ENCODE measurements at regions not wholly inside any gene's neighbourhood (a gene's known extent, or its start where the extent isn't known, plus 50 kb on each side); places are given as distances from the start of the nearest gene placed in this dataset.

DNA sequence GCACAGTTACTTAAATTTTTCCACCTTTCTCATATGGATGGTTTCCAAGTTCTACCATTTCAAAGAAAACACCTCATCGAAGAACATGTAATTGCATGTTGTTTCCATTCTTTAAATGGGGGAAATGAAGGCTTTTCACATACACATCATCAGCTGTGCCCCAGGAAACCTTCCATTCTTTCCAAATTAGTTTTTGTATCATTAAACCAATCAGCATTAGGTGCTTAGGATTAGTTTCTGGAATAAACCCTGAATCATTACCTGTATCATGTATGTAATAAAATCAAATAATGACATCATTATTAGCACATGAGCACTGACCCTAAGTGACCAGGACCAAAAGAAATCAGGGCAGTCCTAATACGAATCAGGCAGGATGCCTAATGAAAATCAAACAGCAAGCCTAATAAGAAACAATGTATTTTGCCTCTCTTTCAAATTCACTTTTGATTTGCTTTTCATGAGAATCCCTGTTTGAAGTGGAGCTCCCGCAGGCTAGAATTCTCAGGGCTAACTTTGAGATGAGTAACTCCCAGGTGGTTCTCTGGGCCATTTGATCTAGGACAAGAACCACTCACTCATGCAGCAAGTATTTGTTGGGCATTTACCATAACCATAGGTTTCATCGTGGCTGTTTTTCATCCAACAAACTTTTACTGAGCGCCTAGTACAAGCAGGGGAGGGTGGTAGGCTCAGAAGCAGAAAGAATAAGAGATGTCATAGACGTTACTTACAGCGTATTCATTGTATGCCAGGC lies 89.2 kb downstream of the MZT1 start:
- Histone ChIP-seq H3K27me3 (ENCODE audit: insufficient read depth, poor library complexity, severe bottlenecking) (no peaks in the 10 kb centered on the region), H3K4me3 (replicated peaks; ENCODE audit: insufficient read depth, low read length) (no peak overlapping the region), H3K27ac (replicated peaks) (no peak overlapping the region)
- TF ChIP-seq POLR2AphosphoS5 (IDR thresholded peaks at IDR 0.05; ENCODE audit: low read depth), result no peak
- TF ChIP-seq GABPA (IDR thresholded peaks at IDR 0.05; ENCODE audit: low read depth), result no peak
- TF ChIP-seq SPI1 (IDR thresholded peaks at IDR 0.05; ENCODE audit: borderline replicate concordance, low read depth), result no peak
- no peak for TF ChIP-seq CTCF (IDR thresholded peaks at IDR 0.05; ENCODE audit: insufficient read depth, low read length)
- DNase-seq (ENCODE audit: low read depth in 1 of 2, low spot score in 1 of 2), result no peak

GRCh38 chr13:72637561-72637960 lies 89.9 kb downstream of the MZT1 start:
- Histone ChIP-seq H3K4me3 (replicated peaks; ENCODE audit: insufficient read depth, low read length) (no peak overlapping the region), H3K27ac (replicated peaks) (no peak overlapping the region), H3K27me3 (ENCODE audit: insufficient read depth, poor library complexity, severe bottlenecking) (no peaks in the 10 kb centered on the region)
- no peak for TF ChIP-seq GABPA (IDR thresholded peaks at IDR 0.05; ENCODE audit: low read depth)
- TF ChIP-seq POLR2AphosphoS5 (IDR thresholded peaks at IDR 0.05; ENCODE audit: low read depth), result no peak
- TF ChIP-seq, protein P1, sequence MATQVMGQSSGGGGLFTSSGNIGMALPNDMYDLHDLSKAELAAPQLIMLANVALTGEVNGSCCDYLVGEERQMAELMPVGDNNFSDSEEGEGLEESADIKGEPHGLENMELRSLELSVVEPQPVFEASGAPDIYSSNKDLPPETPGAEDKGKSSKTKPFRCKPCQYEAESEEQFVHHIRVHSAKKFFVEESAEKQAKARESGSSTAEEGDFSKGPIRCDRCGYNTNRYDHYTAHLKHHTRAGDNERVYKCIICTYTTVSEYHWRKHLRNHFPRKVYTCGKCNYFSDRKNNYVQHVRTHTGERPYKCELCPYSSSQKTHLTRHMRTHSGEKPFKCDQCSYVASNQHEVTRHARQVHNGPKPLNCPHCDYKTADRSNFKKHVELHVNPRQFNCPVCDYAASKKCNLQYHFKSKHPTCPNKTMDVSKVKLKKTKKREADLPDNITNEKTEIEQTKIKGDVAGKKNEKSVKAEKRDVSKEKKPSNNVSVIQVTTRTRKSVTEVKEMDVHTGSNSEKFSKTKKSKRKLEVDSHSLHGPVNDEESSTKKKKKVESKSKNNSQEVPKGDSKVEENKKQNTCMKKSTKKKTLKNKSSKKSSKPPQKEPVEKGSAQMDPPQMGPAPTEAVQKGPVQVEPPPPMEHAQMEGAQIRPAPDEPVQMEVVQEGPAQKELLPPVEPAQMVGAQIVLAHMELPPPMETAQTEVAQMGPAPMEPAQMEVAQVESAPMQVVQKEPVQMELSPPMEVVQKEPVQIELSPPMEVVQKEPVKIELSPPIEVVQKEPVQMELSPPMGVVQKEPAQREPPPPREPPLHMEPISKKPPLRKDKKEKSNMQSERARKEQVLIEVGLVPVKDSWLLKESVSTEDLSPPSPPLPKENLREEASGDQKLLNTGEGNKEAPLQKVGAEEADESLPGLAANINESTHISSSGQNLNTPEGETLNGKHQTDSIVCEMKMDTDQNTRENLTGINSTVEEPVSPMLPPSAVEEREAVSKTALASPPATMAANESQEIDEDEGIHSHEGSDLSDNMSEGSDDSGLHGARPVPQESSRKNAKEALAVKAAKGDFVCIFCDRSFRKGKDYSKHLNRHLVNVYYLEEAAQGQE (IDR thresholded peaks at IDR 0.05; ENCODE audit: insufficient replicate concordance, low read depth), result no peak
- TF ChIP-seq SPI1 (IDR thresholded peaks at IDR 0.05; ENCODE audit: borderline replicate concordance, low read depth), result no peak
- no peak for TF ChIP-seq CTCF (IDR thresholded peaks at IDR 0.05; ENCODE audit: insufficient read depth, low read length)
- DNase-seq (ENCODE audit: low read depth in 1 of 2, low spot score in 1 of 2), result no peak

- H3K4me3 ChIP-seq (replicated peaks; ENCODE audit: insufficient read depth, low read length), result no peak overlapping the region
- no peak for DNase-seq (ENCODE audit: low read depth in 1 of 2, low spot score in 1 of 2)
- no peak overlapping the region for H3K27ac ChIP-seq (replicated peaks)
- peaks cover 5% of the 10 kb centered on the region for H3K27me3 ChIP-seq (ENCODE audit: insufficient read depth, poor library complexity, severe bottlenecking)
- no peak for TF ChIP-seq CTCF (IDR thresholded peaks at IDR 0.05; ENCODE audit: insufficient read depth, low read length)
- no peak for TF ChIP-seq GABPA (IDR thresholded peaks at IDR 0.05; ENCODE audit: low read depth)
- no peak for TF ChIP-seq POLR2AphosphoS5 (IDR thresholded peaks at IDR 0.05; ENCODE audit: low read depth)
- TF ChIP-seq, protein P1 (IDR thresholded peaks at IDR 0.05; ENCODE audit: insufficient replicate concordance, low read depth), result no peak
- TF ChIP-seq SPI1 (IDR thresholded peaks at IDR 0.05; ENCODE audit: borderline replicate concordance, low read depth), result no peak
Measured at GRCh38 chr13:72634859-72635258, 92.6 kb downstream of the MZT1 start.
